ENCODE measurements at regions not wholly inside any gene's neighbourhood (a gene's known extent, or its start where the extent isn't known, plus 50 kb on each side); places are given as distances from the start of the nearest gene placed in this dataset.

DNA sequence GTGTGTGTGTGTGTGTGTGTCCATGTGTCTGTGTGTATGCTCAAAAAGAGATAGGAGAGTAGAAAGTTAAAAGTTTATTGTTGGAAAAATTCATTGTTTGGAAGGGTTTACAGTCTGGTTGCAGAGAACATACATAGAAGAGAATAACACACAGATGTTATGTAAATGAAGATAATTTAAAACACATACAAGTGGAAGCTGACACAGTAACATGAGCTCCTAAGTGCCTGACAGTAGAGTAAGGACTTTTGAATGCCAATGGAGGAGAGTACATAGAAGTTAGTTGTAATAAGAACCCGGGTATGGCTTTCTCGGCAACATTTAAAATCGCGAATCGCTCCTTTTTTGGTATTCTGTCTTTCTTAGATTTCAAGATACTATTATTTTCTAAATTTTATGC lies 137.0 kb upstream of the FANCL start:
- no peak overlapping the region for H3K4me2 ChIP-seq (replicated peaks; ENCODE audit: low read depth, low read length, poor library complexity, severe bottlenecking)
- no peaks in the 10 kb centered on the region for H3K4me1 Mint-ChIP-seq
- H3K79me2 ChIP-seq (ENCODE audit: control insufficient read depth, insufficient read depth, low read length) = no peaks in the 10 kb centered on the region
- no peak overlapping the region for H3K9ac ChIP-seq (ENCODE audit: low read length)
- CTCF ChIA-PET = no interaction called here
- no peaks in the 10 kb centered on the region for H3K27me3 ChIP-seq (replicated peaks in 1 of 4; ENCODE audit: control extremely low read depth in 1 of 4, control insufficient read depth in 3 of 4, insufficient read depth in 4 of 4, low read length in 3 of 4)
- H3K27ac Mint-ChIP-seq = no peak overlapping the region
- no peak overlapping the region for H3K27ac ChIP-seq (ENCODE audit: low read length in 2 of 2)
- H3K9me3 ChIP-seq (ENCODE audit: control extremely low read depth in 1 of 3, control insufficient read depth in 2 of 3, insufficient read depth in 1 of 3, low read length in 2 of 3) = no peaks in the 10 kb centered on the region
- POLR2A ChIA-PET = no interaction called here
- DNase-seq (no peak), ATAC-seq (ENCODE audit: low read depth) (no peak)
- TF ChIP-seq, protein P1, sequence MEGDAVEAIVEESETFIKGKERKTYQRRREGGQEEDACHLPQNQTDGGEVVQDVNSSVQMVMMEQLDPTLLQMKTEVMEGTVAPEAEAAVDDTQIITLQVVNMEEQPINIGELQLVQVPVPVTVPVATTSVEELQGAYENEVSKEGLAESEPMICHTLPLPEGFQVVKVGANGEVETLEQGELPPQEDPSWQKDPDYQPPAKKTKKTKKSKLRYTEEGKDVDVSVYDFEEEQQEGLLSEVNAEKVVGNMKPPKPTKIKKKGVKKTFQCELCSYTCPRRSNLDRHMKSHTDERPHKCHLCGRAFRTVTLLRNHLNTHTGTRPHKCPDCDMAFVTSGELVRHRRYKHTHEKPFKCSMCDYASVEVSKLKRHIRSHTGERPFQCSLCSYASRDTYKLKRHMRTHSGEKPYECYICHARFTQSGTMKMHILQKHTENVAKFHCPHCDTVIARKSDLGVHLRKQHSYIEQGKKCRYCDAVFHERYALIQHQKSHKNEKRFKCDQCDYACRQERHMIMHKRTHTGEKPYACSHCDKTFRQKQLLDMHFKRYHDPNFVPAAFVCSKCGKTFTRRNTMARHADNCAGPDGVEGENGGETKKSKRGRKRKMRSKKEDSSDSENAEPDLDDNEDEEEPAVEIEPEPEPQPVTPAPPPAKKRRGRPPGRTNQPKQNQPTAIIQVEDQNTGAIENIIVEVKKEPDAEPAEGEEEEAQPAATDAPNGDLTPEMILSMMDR (IDR thresholded peaks at IDR 0.05) = no peak
- TF ChIP-seq EZH2 (IDR thresholded peaks at IDR 0.05; ENCODE audit: borderline replicate concordance, insufficient read depth, low read depth, low read length, poor library complexity, severe bottlenecking) = no peak
- H3K27me3 Mint-ChIP-seq = no peaks in the 10 kb centered on the region
- H3K4me3 ChIP-seq (ENCODE audit: control extremely low read depth in 1 of 5, extremely low read depth in 1 of 5, insufficient read depth in 1 of 5, low read depth in 2 of 5, low read length in 4 of 5) = no peak overlapping the region
- H3K4me1 ChIP-seq (ENCODE audit: control insufficient read depth in 2 of 2, insufficient read depth in 2 of 2, low read length in 2 of 2) = no peaks in the 10 kb centered on the region
- no peak overlapping the region for H2AFZ ChIP-seq (ENCODE audit: insufficient read depth, low read depth, low read length, poor library complexity, severe bottlenecking)
- no peaks in the 10 kb centered on the region for H3K9me3 Mint-ChIP-seq (ENCODE audit: insufficient read depth)
- no peaks in the 10 kb centered on the region for H4K20me1 ChIP-seq (ENCODE audit: control insufficient read depth, insufficient read depth, low read length, poor library complexity, severe bottlenecking)
- H3K36me3 ChIP-seq (replicated peaks in 1 of 2; ENCODE audit: control extremely low read depth in 1 of 2, control insufficient read depth in 1 of 2, extremely low read depth in 1 of 2, insufficient read depth in 2 of 2, low read length in 1 of 2) = no peaks in the 10 kb centered on the region
- no CpG with 5 or more reads among the region's 5 CpGs for WGBS (ENCODE audit: insufficient coverage)
- intact Hi-C loops (cut with micrococcal nuclease) = no loop called here
- H3K4me3 Mint-ChIP-seq = no peak overlapping the region

DNA sequence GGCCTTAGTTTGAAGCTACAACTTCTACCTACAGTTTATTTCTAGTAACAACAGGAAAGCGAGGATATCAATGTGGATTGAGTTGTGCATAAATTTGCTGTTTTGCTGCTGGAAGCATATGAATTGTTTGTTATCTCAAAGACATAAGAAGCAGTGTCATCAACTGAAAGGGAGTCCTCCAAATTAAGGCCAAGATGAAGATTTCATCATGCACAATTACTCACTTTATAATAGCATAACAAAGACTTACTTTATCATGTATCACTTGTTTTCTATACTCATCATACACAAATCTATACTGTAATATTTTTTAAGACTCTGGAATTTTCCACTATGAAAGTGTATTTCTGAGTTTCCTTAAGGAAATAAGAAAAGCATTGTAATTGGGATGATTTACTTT lies 136.1 kb upstream of the FANCL start:
- Histone ChIP-seq H3K4me1 (ENCODE audit: control insufficient read depth in 2 of 2, insufficient read depth in 2 of 2, low read length in 2 of 2) (no peaks in the 10 kb centered on the region), H3K4me3 (ENCODE audit: control extremely low read depth in 1 of 5, extremely low read depth in 1 of 5, insufficient read depth in 1 of 5, low read depth in 2 of 5, low read length in 4 of 5) (no peak overlapping the region), H2AFZ (ENCODE audit: insufficient read depth, low read depth, low read length, poor library complexity, severe bottlenecking) (no peak overlapping the region), H4K20me1 (ENCODE audit: control insufficient read depth, insufficient read depth, low read length, poor library complexity, severe bottlenecking) (no peaks in the 10 kb centered on the region), H3K9me3 (ENCODE audit: control extremely low read depth in 1 of 3, control insufficient read depth in 2 of 3, insufficient read depth in 1 of 3, low read length in 2 of 3) (no peaks in the 10 kb centered on the region), H3K9ac (ENCODE audit: low read length) (no peak overlapping the region), H3K4me2 (replicated peaks; ENCODE audit: low read depth, low read length, poor library complexity, severe bottlenecking) (no peak overlapping the region), H3K79me2 (ENCODE audit: control insufficient read depth, insufficient read depth, low read length) (no peaks in the 10 kb centered on the region), H3K27ac (ENCODE audit: low read length in 2 of 2) (no peak overlapping the region), H3K36me3 (replicated peaks in 1 of 2; ENCODE audit: control extremely low read depth in 1 of 2, control insufficient read depth in 1 of 2, extremely low read depth in 1 of 2, insufficient read depth in 2 of 2, low read length in 1 of 2) (no peaks in the 10 kb centered on the region), H3K27me3 (replicated peaks in 1 of 4; ENCODE audit: control extremely low read depth in 1 of 4, control insufficient read depth in 3 of 4, insufficient read depth in 4 of 4, low read length in 3 of 4) (no peaks in the 10 kb centered on the region)
- no peak overlapping the region for H3K4me3 Mint-ChIP-seq
- no CpG with 5 or more reads among the region's 1 CpG for WGBS (ENCODE audit: insufficient coverage)
- TF ChIP-seq EZH2 (IDR thresholded peaks at IDR 0.05; ENCODE audit: borderline replicate concordance, insufficient read depth, low read depth, low read length, poor library complexity, severe bottlenecking) = no peak
- TF ChIP-seq, protein P1 (IDR thresholded peaks at IDR 0.05) = no peak
- ChIA-PET POLR2A (no interaction called here), CTCF (no interaction called here)
- DNase-seq (no peak), ATAC-seq (ENCODE audit: low read depth) (no peak)
- H3K9me3 Mint-ChIP-seq (ENCODE audit: insufficient read depth) = no peaks in the 10 kb centered on the region
- no peaks in the 10 kb centered on the region for H3K27me3 Mint-ChIP-seq
- H3K27ac Mint-ChIP-seq = no peak overlapping the region
- no peaks in the 10 kb centered on the region for H3K4me1 Mint-ChIP-seq
- intact Hi-C loops (cut with micrococcal nuclease) = no loop called here
